GM12878 (cell line): ENCODE measurements at regions not wholly inside any gene's neighbourhood (a gene's known extent, or its start where the extent isn't known, plus 50 kb on each side); places are given as distances from the start of the nearest gene placed in this dataset.

Source experiments
- ATAC-seq: fragments of 200-7000 bp; cut with Tn5 transposase; 3 replicates; pipeline ENCODE4 v1.9.1; 2020; ENCODE audit warnings: mild to moderate bottlenecking, moderate library complexity
- BruUV-seq: library from RNA; stranded (reverse); fragments of 400-500 nt; replicated peaks from 2 replicates; lab custom pipeline; 2021; lab: Mats Ljungman, UMichigan
- CTCF ChIA-PET: fragments of 300-600 bp; sonication (Branson Sonifier 250); formaldehyde crosslinking; extraction: SDS; loops from one replicate; lab custom pipeline; 2021; ENCODE audit warnings: inconsistent platforms; lab: Yijun Ruan, JAX
- POLR2A ChIA-PET: fragments of 350-600 bp; formaldehyde crosslinking; extraction: SDS; loops from one replicate; lab custom pipeline; 2021; ENCODE audit warnings: inconsistent platforms; lab: Charles Lee
- RAD21 ChIA-PET: fragments of 300-600 bp; sonication (Branson Sonifier 250); formaldehyde crosslinking; loops from one replicate; lab custom pipeline; 2023; ENCODE audit warnings: antibody characterized with exemption; ENCODE audit not compliant: unreplicated experiment; lab: Charles Lee
- SMC1A ChIA-PET: fragments of 300-600 bp; sonication (Branson Sonifier 250); formaldehyde crosslinking; loops from one replicate; lab custom pipeline; 2023; ENCODE audit not compliant: unreplicated experiment, uncharacterized antibody; lab: Charles Lee
- DNase-seq: peaks from one replicate; pipeline ENCODE4 v3.0.0-alpha.2; 2011; ENCODE audit warnings: low read depth, low spot score
- FAIRE-seq: peaks from 3 replicates; lab custom pipeline; 2011; peaks lifted over from hg19 to GRCh38; lab: Jason Lieb, UNC
- H2AFZ ChIP-seq: 2 replicates; pipeline ENCODE4 v1.6.0; 2011; ENCODE audit warnings: low read depth, low read length, control low read depth; ENCODE audit not compliant: control insufficient read depth
- H3K27ac ChIP-seq: 2 replicates; pipeline ENCODE4 v1.5.1; 2011; ENCODE audit warnings: control low read depth; ENCODE audit not compliant: control insufficient read depth, insufficient read depth
- H3K27me3 ChIP-seq, 2 experiments: replicated peaks in 1 of 2; 2 replicates each; pipeline versions ENCODE4 v1.6.0 to v1.6.1; 2011; ENCODE audit warnings: low read length in 1 of 2; ENCODE audit not compliant: control insufficient read depth in 2 of 2, insufficient read depth in 2 of 2
- H3K36me3 ChIP-seq, 2 experiments: 2 replicates each; pipeline ENCODE4 v1.5.1; 2011; ENCODE audit warnings: low read length in 1 of 2; ENCODE audit not compliant: control insufficient read depth in 2 of 2, insufficient read depth in 2 of 2
- H3K4me1 ChIP-seq: 2 replicates; pipeline ENCODE4 v1.6.1; 2011; ENCODE audit warnings: mild to moderate bottlenecking, low read length, moderate library complexity, mixed read lengths; ENCODE audit not compliant: control insufficient read depth, insufficient read depth
- H3K4me2 ChIP-seq: 2 replicates; pipeline ENCODE4 v1.6.0; 2011; ENCODE audit warnings: control low read depth; ENCODE audit not compliant: control insufficient read depth, insufficient read depth
- H3K4me3 ChIP-seq: fragments of 200-600 bp; sonication (generic); 2 replicates; pipeline ENCODE4 v1.5.1; 2016
- H3K79me2 ChIP-seq: 2 replicates; pipeline ENCODE4 v1.6.0; 2011; ENCODE audit warnings: low read length; ENCODE audit not compliant: control insufficient read depth, insufficient read depth
- H3K9ac ChIP-seq: 2 replicates; pipeline ENCODE4 v1.8.0; 2011; ENCODE audit warnings: low read length, control low read depth, mixed read lengths; ENCODE audit not compliant: control insufficient read depth, insufficient read depth
- H3K9me3 ChIP-seq: replicated peaks from 3 replicates; pipeline ENCODE4 v1.5.1; 2011; ENCODE audit warnings: mild to moderate bottlenecking, low read length; ENCODE audit not compliant: control insufficient read depth, insufficient read depth
- H4K20me1 ChIP-seq: 2 replicates; pipeline ENCODE4 v1.6.0; 2011; ENCODE audit not compliant: control insufficient read depth, insufficient read depth
- EED ChIP-seq: sonication (generic); IDR thresholded peaks from 2 replicates; pipeline ENCODE4 v1.6.1; 2016; ENCODE audit warnings: antibody characterized with exemption, low read depth
- ELK1 ChIP-seq: IDR thresholded peaks from 2 replicates; pipeline ENCODE4 v1.6.1; 2012; ENCODE audit warnings: low read depth, low read length, improper control_type of control experiment
- HCFC1 ChIP-seq: fragments of 150-350 bp; IDR thresholded peaks from 2 replicates; pipeline ENCODE4 v1.6.1; 2014; ENCODE audit warnings: low read length
- HDAC6 ChIP-seq: fragments of 200-600 bp; sonication (generic); IDR thresholded peaks from one replicate; pipeline ENCODE4 v1.8.0; 2017; ENCODE audit warnings: antibody characterized with exemption; ENCODE audit not compliant: unreplicated experiment
- HDGF ChIP-seq: fragments of 450-650 bp; IDR thresholded peaks from 2 replicates; pipeline ENCODE4 v1.6.1; 2016; ENCODE audit warnings: antibody characterized with exemption
- JUND ChIP-seq: IDR thresholded peaks from 2 replicates; pipeline ENCODE4 v1.6.1; 2012; ENCODE audit warnings: low read depth, mild to moderate bottlenecking, low read length, improper control_type of control experiment, moderate library complexity
- MYC ChIP-seq: IDR thresholded peaks from 2 replicates; pipeline ENCODE4 v1.6.1; 2011; ENCODE audit warnings: mild to moderate bottlenecking, low read length, moderate library complexity, inconsistent platforms; ENCODE audit not compliant: insufficient read depth, insufficient replicate concordance, insufficient read length, severe bottlenecking
- NFXL1 ChIP-seq: fragments of 450-650 bp; IDR thresholded peaks from 2 replicates; pipeline ENCODE4 v1.6.1; 2017; ENCODE audit warnings: antibody characterized with exemption, mild to moderate bottlenecking, borderline replicate concordance
- PAX5 ChIP-seq: IDR thresholded peaks from 2 replicates; pipeline ENCODE4 v1.6.1; 2011; ENCODE audit warnings: low read depth, low read length, borderline replicate concordance
- RUNX3 ChIP-seq: IDR thresholded peaks from 2 replicates; pipeline ENCODE4 v1.6.1; 2012; ENCODE audit warnings: low read length, inconsistent platforms
- SIN3A ChIP-seq: IDR thresholded peaks from 2 replicates; pipeline ENCODE4 v1.6.1; 2012; ENCODE audit warnings: low read depth, low read length, improper control_type of control experiment
- SPI1 ChIP-seq: IDR thresholded peaks from 2 replicates; pipeline ENCODE4 v1.6.1; 2011; ENCODE audit warnings: low read depth, mild to moderate bottlenecking, low read length, moderate library complexity, borderline replicate concordance; ENCODE audit not compliant: insufficient read depth
- YY1 ChIP-seq: IDR thresholded peaks from 2 replicates; pipeline ENCODE4 v1.6.1; 2011; ENCODE audit warnings: low read depth, mild to moderate bottlenecking, low read length
- ZBTB33 ChIP-seq: fragments of 450-650 bp; IDR thresholded peaks from 2 replicates; pipeline ENCODE4 v1.6.1; 2017; ENCODE audit warnings: mild to moderate bottlenecking
- WGBS: methylation state at CpG from one replicate; pipeline ENCODE4 v1.1.6; 2016; ENCODE audit warnings: low lambda C conversion rate; ENCODE audit not compliant: insufficient replicate concordance, insufficient coverage; ENCODE audit errors: missing lambda C conversion rate; 5-methylcytosine and 5-hydroxymethylcytosine counted together
- in situ Hi-C: fragments of 300-500 bp; cut with MboI; formaldehyde crosslinking; loops from 9 replicates; pipeline ENCODE4 v1.14.3; 2018; ENCODE audit warnings: mixed read lengths
- intact Hi-C: fragments of 100-400 bp; cut with micrococcal nuclease; formaldehyde crosslinking; loops from one replicate; pipeline ENCODE4 v1.14.2; 2022; ENCODE audit not compliant: unreplicated experiment
- TF ChIP-seq, protein P1 (sequence below): fragments of 450-650 bp; conservative IDR thresholded peaks from 2 replicates; pipeline ENCODE4 v1.6.1; 2017; ENCODE audit warnings: mild to moderate bottlenecking, moderate library complexity
- TF ChIP-seq, protein P2 (sequence below): IDR thresholded peaks from 2 replicates; pipeline ENCODE4 v1.6.1; 2011; ENCODE audit warnings: low read depth, mild to moderate bottlenecking, low read length, moderate library complexity, borderline replicate concordance; ENCODE audit errors: extremely low read depth

DNA sequence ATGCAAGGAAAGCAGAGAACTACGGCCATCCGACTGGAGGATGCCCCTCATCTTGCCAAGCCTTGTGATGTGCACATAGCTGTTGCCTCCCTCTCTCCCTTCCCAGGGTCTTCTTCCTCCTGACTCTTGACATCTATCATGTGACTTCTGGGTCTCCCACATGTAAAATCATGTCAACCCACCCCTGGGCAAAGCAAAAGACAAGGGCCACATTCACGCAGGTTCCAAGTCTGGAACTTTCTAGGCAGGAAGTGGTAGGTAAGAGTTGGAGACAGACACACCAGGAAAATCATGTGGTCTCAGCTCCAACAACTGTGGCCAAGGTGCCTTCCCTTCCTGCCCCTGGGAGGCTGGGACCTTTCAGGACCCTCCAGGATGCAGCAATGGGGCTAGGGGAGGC, 187.3 kb downstream of the CXCL12 start:
- DNase-seq (no peak), ATAC-seq (no peak), FAIRE-seq (no peak)
- in situ Hi-C loops = no loop called here
- Histone ChIP-seq H3K4me3 (no peak overlapping the region), H3K4me1 (no peaks in the 10 kb centered on the region), H4K20me1 (no peaks in the 10 kb centered on the region), H3K36me3 (no peaks in the 10 kb centered on the region), H3K9me3 (no peaks in the 10 kb centered on the region; the same call in 2 of the 3 replicates), H3K79me2 (no peaks in the 10 kb centered on the region), H3K27me3 (no peaks in the 10 kb centered on the region), H2AFZ (no peak overlapping the region), H3K9ac (no peak overlapping the region), H3K27ac (no peak overlapping the region), H3K4me2 (no peak overlapping the region)
- WGBS = 95% methylated on average over 3 of the region's 3 CpGs
- ChIA-PET CTCF (no interaction called here), RAD21 (no interaction called here), POLR2A (no interaction called here), SMC1A (no interaction called here)
- intact Hi-C loops = no loop called here
- BruUV-seq = no TSS peak
- no peak for TF ChIP-seq SIN3A
- TF ChIP-seq RUNX3 = no peak
- no peak for TF ChIP-seq ZBTB33
- TF ChIP-seq, protein P1, sequence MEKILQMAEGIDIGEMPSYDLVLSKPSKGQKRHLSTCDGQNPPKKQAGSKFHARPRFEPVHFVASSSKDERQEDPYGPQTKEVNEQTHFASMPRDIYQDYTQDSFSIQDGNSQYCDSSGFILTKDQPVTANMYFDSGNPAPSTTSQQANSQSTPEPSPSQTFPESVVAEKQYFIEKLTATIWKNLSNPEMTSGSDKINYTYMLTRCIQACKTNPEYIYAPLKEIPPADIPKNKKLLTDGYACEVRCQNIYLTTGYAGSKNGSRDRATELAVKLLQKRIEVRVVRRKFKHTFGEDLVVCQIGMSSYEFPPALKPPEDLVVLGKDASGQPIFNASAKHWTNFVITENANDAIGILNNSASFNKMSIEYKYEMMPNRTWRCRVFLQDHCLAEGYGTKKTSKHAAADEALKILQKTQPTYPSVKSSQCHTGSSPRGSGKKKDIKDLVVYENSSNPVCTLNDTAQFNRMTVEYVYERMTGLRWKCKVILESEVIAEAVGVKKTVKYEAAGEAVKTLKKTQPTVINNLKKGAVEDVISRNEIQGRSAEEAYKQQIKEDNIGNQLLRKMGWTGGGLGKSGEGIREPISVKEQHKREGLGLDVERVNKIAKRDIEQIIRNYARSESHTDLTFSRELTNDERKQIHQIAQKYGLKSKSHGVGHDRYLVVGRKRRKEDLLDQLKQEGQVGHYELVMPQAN = no peak
- TF ChIP-seq NFXL1 = no peak
- TF ChIP-seq SPI1 = no peak
- no peak for TF ChIP-seq JUND
- TF ChIP-seq PAX5 = no peak
- no peak for TF ChIP-seq HCFC1
- TF ChIP-seq, protein P2, sequence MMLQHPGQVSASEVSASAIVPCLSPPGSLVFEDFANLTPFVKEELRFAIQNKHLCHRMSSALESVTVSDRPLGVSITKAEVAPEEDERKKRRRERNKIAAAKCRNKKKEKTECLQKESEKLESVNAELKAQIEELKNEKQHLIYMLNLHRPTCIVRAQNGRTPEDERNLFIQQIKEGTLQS = no peak
- TF ChIP-seq ELK1 = no peak
- no peak for TF ChIP-seq HDAC6
- no peak for TF ChIP-seq HDGF
- TF ChIP-seq EED = no peak
- no peak for TF ChIP-seq YY1
- TF ChIP-seq MYC = no peak
